Dedifferentiated amniotic fluid mesenchymal stem cell (primary cell): ENCODE measurements at regions not wholly inside any gene's neighbourhood (a gene's known extent, or its start where the extent isn't known, plus 50 kb on each side); places are given as distances from the start of the nearest gene placed in this dataset.

Source experiments
- DNase-seq: peaks from one replicate; pipeline ENCODE4 v3.0.0-alpha.2; 2016; ENCODE audit errors: extremely low spot score

DNA sequence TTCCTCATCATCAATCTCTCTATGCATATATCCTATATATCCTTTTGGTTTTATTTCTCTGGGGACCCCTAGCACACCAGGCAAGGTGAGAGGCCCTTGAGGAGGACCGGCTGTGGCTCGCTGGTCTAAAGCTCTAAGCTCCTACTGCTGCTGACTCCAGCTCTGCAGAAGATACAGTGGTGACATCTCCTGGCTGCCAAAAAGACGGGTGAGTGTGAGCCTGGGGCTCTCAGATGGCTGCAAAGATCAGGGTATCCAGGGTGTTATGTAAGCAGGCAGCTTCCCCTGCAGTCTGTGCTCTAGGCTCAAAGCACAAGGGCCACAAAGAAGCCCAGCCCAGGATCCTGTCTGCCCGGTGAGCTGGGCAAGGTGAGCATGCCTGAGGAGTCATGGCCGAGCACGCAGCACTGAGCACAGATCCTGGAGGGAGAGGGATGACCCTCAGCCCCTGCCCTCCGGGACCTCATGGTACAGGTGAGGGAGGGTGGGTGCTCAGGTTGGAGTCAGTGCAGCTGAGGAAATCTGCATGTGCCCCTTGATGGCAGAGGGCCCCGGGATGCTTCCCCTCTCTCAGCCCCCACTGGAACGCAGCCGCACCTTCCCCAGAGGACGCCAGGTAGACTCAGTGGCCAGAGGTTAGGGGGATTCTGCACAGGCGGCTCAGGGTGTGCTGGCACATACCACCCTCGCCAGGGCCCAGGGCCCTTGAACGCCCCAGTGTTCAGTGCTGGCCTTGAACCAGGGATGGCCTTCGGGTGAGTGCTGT is 95.4 kb upstream of the INSIG1 start:
- DNase-seq = no peak

- DNase-seq = no peak
Observed at GRCh38 chr7:155203059-155203881, 94.4 kb upstream of the INSIG1 start.

DNA sequence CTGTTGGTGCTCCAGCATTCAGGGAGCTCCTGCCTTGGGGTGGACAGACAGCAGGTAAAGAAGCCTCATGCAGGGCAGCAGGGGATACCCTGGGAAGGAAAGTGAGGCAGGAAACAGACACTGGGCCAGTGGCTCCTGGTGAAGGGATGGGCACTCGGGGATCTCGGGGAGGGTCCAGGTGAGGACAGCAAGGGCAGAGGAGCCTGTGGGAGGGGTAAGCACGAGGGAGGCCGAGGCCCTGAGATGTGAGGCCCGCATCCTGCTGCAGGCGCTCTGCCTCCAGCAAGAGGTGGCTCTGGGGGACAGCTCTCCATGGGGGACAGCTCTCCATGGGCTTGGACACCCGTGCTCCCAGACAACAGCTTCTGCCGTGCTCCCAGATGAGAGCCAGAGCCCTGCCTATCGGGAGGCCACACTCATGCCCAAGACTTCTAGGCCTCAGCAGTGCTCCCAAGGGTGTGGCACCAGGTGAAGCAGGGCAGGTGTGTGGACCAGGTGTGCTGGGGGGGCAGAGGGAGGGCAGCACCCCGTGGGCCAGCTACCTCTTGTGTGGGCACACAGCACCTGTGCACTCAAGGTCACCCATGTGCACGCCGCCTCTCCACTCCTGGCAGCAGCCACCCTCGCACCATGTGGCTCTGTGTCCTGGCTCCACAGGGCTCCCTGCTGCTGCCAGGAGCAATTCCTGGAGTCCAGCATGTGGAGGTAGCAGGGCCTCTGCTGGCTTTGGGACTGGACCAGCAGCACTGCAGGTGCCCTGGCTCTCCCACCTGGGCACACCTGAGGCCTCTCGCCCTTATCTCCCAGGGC is 93.6 kb upstream of the INSIG1 start:
- no peak for DNase-seq

- no peak for DNase-seq
Observed at GRCh38 chr7:155204744-155205367, 92.8 kb upstream of the INSIG1 start.

DNA sequence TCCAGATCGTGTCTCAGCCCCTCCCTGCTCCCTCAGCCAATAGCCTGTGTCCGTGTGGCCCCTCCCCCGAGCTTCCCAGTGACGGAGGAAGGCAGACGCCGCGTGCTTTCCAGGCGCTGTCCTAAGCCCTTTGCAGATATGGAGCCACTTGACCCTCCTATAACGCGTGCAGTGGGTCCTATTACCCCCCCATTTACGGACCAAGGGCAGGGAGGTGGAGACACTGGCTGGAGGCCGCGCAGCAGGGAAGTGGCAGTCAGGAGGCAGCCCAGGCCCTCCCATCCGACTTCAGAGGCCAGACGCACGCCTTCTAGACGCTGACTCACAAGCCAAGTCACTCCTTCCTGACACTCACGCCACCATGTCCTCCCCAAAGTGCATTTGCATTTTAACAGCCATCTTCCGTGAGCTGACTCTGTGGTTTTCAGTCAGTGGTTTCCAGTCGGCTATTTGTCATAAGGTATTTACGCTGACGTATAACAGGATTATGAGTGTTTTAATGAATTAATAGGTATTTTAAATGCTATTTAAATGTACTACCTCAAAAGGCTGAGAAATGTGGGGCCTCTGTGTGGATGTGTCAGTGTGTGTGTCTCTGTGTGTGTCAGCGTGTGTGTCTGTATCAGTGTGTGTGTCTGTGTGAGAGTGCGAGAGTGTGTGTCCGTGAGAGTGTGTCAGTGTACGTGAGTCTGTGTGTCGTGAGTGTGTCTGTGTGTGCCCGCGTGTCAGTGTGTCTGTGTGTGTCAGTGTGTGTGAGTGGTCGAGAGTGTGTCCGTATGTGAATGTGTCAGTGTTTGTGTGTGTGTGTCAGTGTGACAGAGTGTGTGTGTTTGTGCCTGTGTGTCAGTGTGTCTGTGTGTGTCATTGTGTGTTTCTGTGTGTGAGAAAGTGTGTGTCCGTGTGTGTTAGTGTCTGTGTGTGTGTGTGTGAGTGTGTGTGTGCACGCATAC is 92.0 kb upstream of the INSIG1 start:
- peak; percentile 54 for DNase-seq

GRCh38 chr7:155206318-155207020 is 91.2 kb upstream of the INSIG1 start:
- DNase-seq = no peak

- DNase-seq = no peak
Observed at GRCh38 chr7:155207326-155208002, 90.2 kb upstream of the INSIG1 start.

- no peak for DNase-seq
Observed at GRCh38 chr7:155208681-155209477, 88.8 kb upstream of the INSIG1 start.

- no peak for DNase-seq
Observed at GRCh38 chr7:155209478-155210319, 88.0 kb upstream of the INSIG1 start.

DNA sequence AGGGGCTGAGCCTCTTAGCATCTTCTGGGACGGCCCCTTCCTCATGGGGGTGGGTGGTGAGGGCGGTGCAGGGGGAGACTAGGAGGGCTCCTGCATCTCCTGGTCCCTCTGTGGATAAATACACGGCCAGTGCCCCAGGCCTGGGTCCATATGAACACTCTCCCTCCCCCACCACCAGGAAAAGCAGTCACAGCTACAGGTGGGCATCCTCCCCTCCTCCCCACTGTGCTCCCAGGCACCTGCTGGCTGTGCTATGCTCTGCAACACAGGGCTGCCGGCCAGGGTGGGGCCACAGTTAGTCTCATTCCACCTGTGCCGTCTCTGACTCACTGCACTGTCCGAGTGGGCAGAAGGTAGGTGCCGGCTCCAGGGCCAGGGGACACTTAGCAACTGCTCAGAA is 87.3 kb upstream of the INSIG1 start:
- no peak for DNase-seq

- no peak for DNase-seq
Observed at GRCh38 chr7:155211173-155211572, 86.5 kb upstream of the INSIG1 start.

DNA sequence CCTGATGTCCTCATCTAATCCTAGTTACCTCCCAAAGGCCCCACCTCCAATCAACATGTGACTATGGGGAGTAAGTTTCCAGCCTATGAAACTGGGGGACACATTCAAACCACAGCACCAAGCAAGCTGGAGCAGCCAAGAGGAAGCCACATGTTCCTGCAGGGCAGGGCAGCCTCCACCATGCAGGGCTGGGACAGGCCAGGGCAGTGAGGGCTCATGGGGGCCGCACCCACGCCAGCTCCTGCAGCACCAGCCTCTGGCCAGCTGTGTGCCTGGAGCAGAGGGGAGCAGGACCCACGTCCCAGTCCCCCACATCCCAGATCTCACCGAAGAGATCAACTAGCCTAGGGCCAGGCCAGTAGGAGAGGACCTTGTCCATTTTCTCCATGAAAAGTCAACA is 85.9 kb upstream of the INSIG1 start:
- DNase-seq = no peak

GRCh38 chr7:155212301-155213015 is 85.2 kb upstream of the INSIG1 start:
- no peak for DNase-seq

GRCh38 chr7:155213385-155213784 is 84.3 kb upstream of the INSIG1 start:
- no peak for DNase-seq

GRCh38 chr7:155213955-155214740 is 83.5 kb upstream of the INSIG1 start:
- DNase-seq = no peak
